Smooth muscle cell (in vitro differentiated cells): ENCODE measurements at regions not wholly inside any gene's neighbourhood (a gene's known extent, or its start where the extent isn't known, plus 50 kb on each side); places are given as distances from the start of the nearest gene placed in this dataset.
A peak's percentile ranks its signal among the peaks of the same experiment; 100 is the strongest.

Source experiments
- DNase-seq: peaks from one replicate; lab custom pipeline; 2025; ENCODE audit not compliant: unreplicated experiment; lab: John Stamatoyannopoulos, UW
- H2AFZ ChIP-seq: fragments of 200-600 bp; sonication (generic); 2 replicates; pipeline ENCODE4 v1.6.0; 2016; ENCODE audit warnings: antibody characterized with exemption, low read depth, mild to moderate bottlenecking
- H3F3A ChIP-seq: fragments of 200-600 bp; sonication (generic); 2 replicates; pipeline ENCODE4 v1.6.0; 2017; ENCODE audit warnings: antibody characterized with exemption, low read depth
- H3K27ac ChIP-seq: fragments of 200-600 bp; sonication (generic); 2 replicates; pipeline ENCODE4 v1.5.1; 2016; ENCODE audit warnings: low read depth, mild to moderate bottlenecking
- H3K27me3 ChIP-seq: fragments of 200-600 bp; sonication (generic); 2 replicates; pipeline ENCODE4 v1.6.1; 2016; ENCODE audit warnings: low read depth, mild to moderate bottlenecking
- H3K36me3 ChIP-seq: fragments of 200-600 bp; sonication (generic); 2 replicates; pipeline ENCODE4 v1.5.1; 2016; ENCODE audit warnings: low read depth
- H3K4me1 ChIP-seq: fragments of 200-600 bp; sonication (generic); 2 replicates; pipeline ENCODE4 v1.5.1; 2016; ENCODE audit warnings: low read depth
- H3K4me2 ChIP-seq: fragments of 200-600 bp; sonication (generic); 2 replicates; pipeline ENCODE4 v1.6.0; 2016; ENCODE audit warnings: mild to moderate bottlenecking
- H3K4me3 ChIP-seq: fragments of 200-600 bp; sonication (generic); 2 replicates; pipeline ENCODE4 v1.5.1; 2016; ENCODE audit warnings: mild to moderate bottlenecking
- H3K79me2 ChIP-seq: fragments of 200-600 bp; sonication (generic); 2 replicates; pipeline ENCODE4 v1.6.0; 2016; ENCODE audit warnings: low read depth, mild to moderate bottlenecking
- H3K9ac ChIP-seq: fragments of 200-600 bp; sonication (generic); 2 replicates; pipeline ENCODE4 v1.6.0; 2016; ENCODE audit warnings: low read depth
- H3K9me3 ChIP-seq: fragments of 200-600 bp; sonication (generic); replicated peaks from 2 replicates; pipeline ENCODE4 v1.5.1; 2016; ENCODE audit warnings: low read depth
- H4K20me1 ChIP-seq: fragments of 200-600 bp; sonication (generic); 2 replicates; pipeline ENCODE4 v1.6.0; 2016; ENCODE audit warnings: low read depth
- WGBS: methylation state at CpG from one replicate; pipeline ENCODE4 v1.1.7; 2016; ENCODE audit warnings: low lambda C conversion rate; 5-methylcytosine and 5-hydroxymethylcytosine counted together
- TF ChIP-seq, protein P1 (sequence below): fragments of 200-600 bp; sonication (generic); IDR thresholded peaks from 2 replicates; pipeline ENCODE4 v1.5.1; 2017; ENCODE audit warnings: borderline replicate concordance, mild to moderate bottlenecking, antibody characterized with exemption; ENCODE audit not compliant: insufficient read depth, poor library complexity, severe bottlenecking

- 96% methylated on average over 14 of the region's 14 CpGs for WGBS
- no peak overlapping the region for H2AFZ ChIP-seq
- TF ChIP-seq, protein P1, sequence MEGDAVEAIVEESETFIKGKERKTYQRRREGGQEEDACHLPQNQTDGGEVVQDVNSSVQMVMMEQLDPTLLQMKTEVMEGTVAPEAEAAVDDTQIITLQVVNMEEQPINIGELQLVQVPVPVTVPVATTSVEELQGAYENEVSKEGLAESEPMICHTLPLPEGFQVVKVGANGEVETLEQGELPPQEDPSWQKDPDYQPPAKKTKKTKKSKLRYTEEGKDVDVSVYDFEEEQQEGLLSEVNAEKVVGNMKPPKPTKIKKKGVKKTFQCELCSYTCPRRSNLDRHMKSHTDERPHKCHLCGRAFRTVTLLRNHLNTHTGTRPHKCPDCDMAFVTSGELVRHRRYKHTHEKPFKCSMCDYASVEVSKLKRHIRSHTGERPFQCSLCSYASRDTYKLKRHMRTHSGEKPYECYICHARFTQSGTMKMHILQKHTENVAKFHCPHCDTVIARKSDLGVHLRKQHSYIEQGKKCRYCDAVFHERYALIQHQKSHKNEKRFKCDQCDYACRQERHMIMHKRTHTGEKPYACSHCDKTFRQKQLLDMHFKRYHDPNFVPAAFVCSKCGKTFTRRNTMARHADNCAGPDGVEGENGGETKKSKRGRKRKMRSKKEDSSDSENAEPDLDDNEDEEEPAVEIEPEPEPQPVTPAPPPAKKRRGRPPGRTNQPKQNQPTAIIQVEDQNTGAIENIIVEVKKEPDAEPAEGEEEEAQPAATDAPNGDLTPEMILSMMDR: no peak
- H3K27me3 ChIP-seq: no peaks in the 10 kb centered on the region
- no peaks in the 10 kb centered on the region for H3F3A ChIP-seq
- no peak overlapping the region for H3K27ac ChIP-seq
- H4K20me1 ChIP-seq: no peaks in the 10 kb centered on the region
- no peaks in the 10 kb centered on the region for H3K79me2 ChIP-seq
- no peak overlapping the region for H3K9ac ChIP-seq
- H3K4me2 ChIP-seq: no peak overlapping the region
- H3K36me3 ChIP-seq: no peaks in the 10 kb centered on the region
- no peak for DNase-seq
- no peak overlapping the region for H3K4me3 ChIP-seq
- H3K9me3 ChIP-seq: no peaks in the 10 kb centered on the region
- H3K4me1 ChIP-seq: no peaks in the 10 kb centered on the region
These were observed 767.1 kb upstream of the CDH7 start for GRCh38 chr18:64983497-64984238.

DNA sequence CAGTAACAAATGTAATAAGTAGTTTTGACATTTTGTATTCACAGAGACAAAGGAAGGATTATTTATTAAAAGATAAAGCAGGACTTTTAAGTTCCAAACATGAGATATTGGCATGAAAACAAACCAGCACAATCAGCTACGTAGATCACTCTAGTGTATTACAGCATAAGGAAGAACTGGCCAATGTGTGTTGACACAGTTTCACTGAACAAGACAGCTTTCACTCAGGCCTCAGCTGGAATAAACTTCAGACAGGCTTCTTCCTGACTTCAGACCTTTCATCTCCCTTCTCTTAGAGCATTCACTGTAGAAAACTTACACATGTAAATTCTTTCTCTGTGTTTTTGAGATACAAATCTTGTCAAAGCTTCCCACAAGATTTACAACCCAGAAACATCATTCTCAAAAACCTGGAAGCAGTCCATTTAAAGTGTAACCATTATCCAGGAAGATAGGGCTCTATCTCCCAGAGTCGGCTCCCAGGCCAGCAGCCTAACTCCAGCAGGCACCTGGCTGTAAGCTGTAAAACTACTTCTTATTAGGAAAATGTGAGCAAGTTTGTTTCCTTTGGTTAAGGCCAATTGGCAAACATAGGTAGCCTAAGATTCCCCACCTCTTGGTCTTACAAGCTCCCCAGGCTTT is 768.3 kb upstream of the CDH7 start:
- DNase-seq: no peak
- H3K4me1 ChIP-seq: no peaks in the 10 kb centered on the region
- TF ChIP-seq, protein P1: no peak
- H3K4me2 ChIP-seq: no peak overlapping the region
- H3K4me3 ChIP-seq: no peak overlapping the region
- no peaks in the 10 kb centered on the region for H3K27me3 ChIP-seq
- H3K27ac ChIP-seq: no peak overlapping the region
- H2AFZ ChIP-seq: peak overlapping the region; percentile 54
- H3K36me3 ChIP-seq: no peaks in the 10 kb centered on the region
- no peaks in the 10 kb centered on the region for H4K20me1 ChIP-seq
- no peaks in the 10 kb centered on the region for H3F3A ChIP-seq
- no peaks in the 10 kb centered on the region for H3K9me3 ChIP-seq
- 34% methylated on average over 2 of the region's 2 CpGs for WGBS
- H3K9ac ChIP-seq: no peak overlapping the region
- no peaks in the 10 kb centered on the region for H3K79me2 ChIP-seq

- no peak overlapping the region for H2AFZ ChIP-seq
These were observed 768.9 kb upstream of the CDH7 start for GRCh38 chr18:64981915-64982314.

More at GRCh38 chr18:64981915-64982314, 768.9 kb upstream of the CDH7 start:
- TF ChIP-seq, protein P1: no peak
- no peaks in the 10 kb centered on the region for H3K36me3 ChIP-seq
- H3K4me2 ChIP-seq: no peak overlapping the region
- DNase-seq: no peak
- H3K27me3 ChIP-seq: no peaks in the 10 kb centered on the region
- no peaks in the 10 kb centered on the region for H3K4me1 ChIP-seq
- no peaks in the 10 kb centered on the region for H3K79me2 ChIP-seq
- H3K9me3 ChIP-seq: no peaks in the 10 kb centered on the region
- no peak overlapping the region for H3K9ac ChIP-seq
- no peak overlapping the region for H3K27ac ChIP-seq
- H3F3A ChIP-seq: no peaks in the 10 kb centered on the region
- H3K4me3 ChIP-seq: no peak overlapping the region
- H4K20me1 ChIP-seq: no peaks in the 10 kb centered on the region
- 77% methylated on average over 2 of the region's 2 CpGs for WGBS
